Breast epithelium (tissue), 4 donors: ENCODE measurements at regions not wholly inside any gene's neighbourhood (a gene's known extent, or its start where the extent isn't known, plus 50 kb on each side); places are given as distances from the start of the nearest gene placed in this dataset.
"Not testable (repeated sequence)": the region's sequence is repeated elsewhere in the genome, so short reads cannot be mapped to it uniquely, and the experiment has no call there.

Source experiments
- DNase-seq, 2 donors: peaks; one replicate each; pipeline ENCODE4 v3.0.0-alpha.2; 2019; ENCODE audit warnings: low spot score in 2 of 2
- H3K27ac ChIP-seq, 2 donors: fragments of 200-600 bp; sonication (generic) in 1 of 2; one replicate each; pipeline ENCODE4 v1.5.1; 2016 to 2019; ENCODE audit warnings: mild to moderate bottlenecking in 1 of 2
- H3K27me3 ChIP-seq, 2 donors: fragments of 200-600 bp; sonication (generic) in 1 of 2; one replicate each; pipeline versions ENCODE4 v1.5.1 to v1.6.0; 2017 to 2019; ENCODE audit warnings: control low read depth in 1 of 2, mild to moderate bottlenecking in 1 of 2
- H3K36me3 ChIP-seq: fragments of 200-600 bp; one replicate; pipeline ENCODE4 v1.5.1; 2019
- H3K4me1 ChIP-seq, 2 donors: fragments of 200-600 bp; sonication (generic); one replicate each; pipeline ENCODE4 v1.5.1; 2016 to 2019; ENCODE audit warnings: control low read depth in 1 of 2
- H3K4me3 ChIP-seq, 3 donors: fragments of 200-600 bp; sonication (generic); 1 replicate in 2 of 3; 2 replicates in 1 of 3; pipeline ENCODE4 v1.5.1; 2016 to 2019; ENCODE audit warnings: mild to moderate bottlenecking in 3 of 3, moderate library complexity in 2 of 3
- H3K9me3 ChIP-seq, 2 donors: fragments of 200-600 bp; sonication (generic) in 1 of 2; one replicate each; pipeline ENCODE4 v1.5.1; 2016 to 2019; ENCODE audit warnings: control low read depth in 1 of 2
- POLR2A ChIP-seq: fragments of 450-650 bp; IDR thresholded peaks from one replicate; pipeline ENCODE4 v1.6.1; 2016; ENCODE audit warnings: antibody characterized with exemption, mild to moderate bottlenecking, moderate library complexity
- POLR2AphosphoS5 ChIP-seq, 3 donors: sonication (generic); formaldehyde crosslinking; IDR thresholded peaks; one replicate each; pipeline ENCODE4 v1.6.1; 2017; ENCODE audit warnings: antibody characterized with exemption in 3 of 3
- intact Hi-C: fragments of 100-400 bp; cut with DNase I; formaldehyde crosslinking; loops from one replicate; pipeline ENCODE4 v1.15.1; 2023; ENCODE audit warnings: low total_unique reads
- TF ChIP-seq, protein P1 (sequence below), 3 donors: fragments of 450-650 bp; IDR thresholded peaks; one replicate each; pipeline ENCODE4 v1.5.1; 2016 to 2017; ENCODE audit warnings: antibody characterized with exemption in 3 of 3, mild to moderate bottlenecking in 3 of 3, moderate library complexity in 3 of 3

DNA sequence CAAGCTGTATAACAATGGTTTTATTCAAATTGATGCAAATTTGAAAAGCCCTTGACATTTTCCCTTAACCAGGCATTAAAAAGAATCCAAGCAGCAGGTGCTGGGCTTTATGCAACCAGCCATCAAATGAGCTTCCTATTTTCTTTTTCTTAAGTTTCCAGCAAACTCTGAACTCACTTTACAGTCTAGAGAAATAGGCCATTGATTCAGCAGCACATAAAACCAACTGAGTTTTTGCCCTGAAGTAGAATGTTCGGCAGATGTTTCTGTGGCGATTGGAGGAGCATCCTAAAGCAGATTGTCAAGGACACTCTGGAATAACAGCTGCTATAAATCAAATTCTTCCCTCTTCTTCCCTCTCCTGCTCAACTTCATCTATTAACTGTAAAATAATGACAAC is 582.8 kb upstream of the CPEB2 start:
- Histone ChIP-seq H3K36me3 (no peaks in the 10 kb centered on the region), H3K9me3 (peaks cover 0 to 3% of the 10 kb centered on the region in 2 donors), H3K4me1 (no peaks in the 10 kb centered on the region), H3K4me3 (no peak overlapping the region), H3K27ac (no peak overlapping the region), H3K27me3 (no peaks in the 10 kb centered on the region)
- DNase-seq = no peak
- TF ChIP-seq POLR2A (no peak), POLR2AphosphoS5 (IDR thresholded peaks at IDR 0.05) (no peak)
- TF ChIP-seq, protein P1, sequence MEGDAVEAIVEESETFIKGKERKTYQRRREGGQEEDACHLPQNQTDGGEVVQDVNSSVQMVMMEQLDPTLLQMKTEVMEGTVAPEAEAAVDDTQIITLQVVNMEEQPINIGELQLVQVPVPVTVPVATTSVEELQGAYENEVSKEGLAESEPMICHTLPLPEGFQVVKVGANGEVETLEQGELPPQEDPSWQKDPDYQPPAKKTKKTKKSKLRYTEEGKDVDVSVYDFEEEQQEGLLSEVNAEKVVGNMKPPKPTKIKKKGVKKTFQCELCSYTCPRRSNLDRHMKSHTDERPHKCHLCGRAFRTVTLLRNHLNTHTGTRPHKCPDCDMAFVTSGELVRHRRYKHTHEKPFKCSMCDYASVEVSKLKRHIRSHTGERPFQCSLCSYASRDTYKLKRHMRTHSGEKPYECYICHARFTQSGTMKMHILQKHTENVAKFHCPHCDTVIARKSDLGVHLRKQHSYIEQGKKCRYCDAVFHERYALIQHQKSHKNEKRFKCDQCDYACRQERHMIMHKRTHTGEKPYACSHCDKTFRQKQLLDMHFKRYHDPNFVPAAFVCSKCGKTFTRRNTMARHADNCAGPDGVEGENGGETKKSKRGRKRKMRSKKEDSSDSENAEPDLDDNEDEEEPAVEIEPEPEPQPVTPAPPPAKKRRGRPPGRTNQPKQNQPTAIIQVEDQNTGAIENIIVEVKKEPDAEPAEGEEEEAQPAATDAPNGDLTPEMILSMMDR (IDR thresholded peaks at IDR 0.05) = no peak
- intact Hi-C loops = no loop called here

DNA sequence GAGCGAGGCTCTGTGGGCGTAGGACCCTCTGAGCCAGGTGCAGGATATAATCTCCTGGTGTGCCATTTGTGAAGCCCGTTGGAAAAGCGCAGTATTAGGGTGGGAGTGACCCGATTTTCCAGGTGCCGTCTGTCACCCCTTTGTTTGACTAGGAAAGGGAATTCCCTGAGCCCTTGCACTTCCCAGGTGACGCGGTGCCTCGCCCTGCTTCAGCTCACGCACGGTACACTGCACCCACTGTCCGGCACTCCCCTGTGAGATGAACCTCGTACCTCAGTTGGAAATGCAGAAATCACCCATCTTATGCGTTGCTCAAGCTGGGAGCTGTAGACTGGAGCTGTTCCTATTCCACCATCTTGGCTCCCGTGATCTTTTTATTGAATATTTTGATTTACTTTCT is 576.0 kb upstream of the CPEB2 start:
- H3K27ac ChIP-seq, intact Hi-C loops, H3K4me3 ChIP-seq, H3K36me3 ChIP-seq, DNase-seq, H3K4me1 ChIP-seq, H3K27me3 ChIP-seq, H3K9me3 ChIP-seq: not testable (repeated sequence)

DNA sequence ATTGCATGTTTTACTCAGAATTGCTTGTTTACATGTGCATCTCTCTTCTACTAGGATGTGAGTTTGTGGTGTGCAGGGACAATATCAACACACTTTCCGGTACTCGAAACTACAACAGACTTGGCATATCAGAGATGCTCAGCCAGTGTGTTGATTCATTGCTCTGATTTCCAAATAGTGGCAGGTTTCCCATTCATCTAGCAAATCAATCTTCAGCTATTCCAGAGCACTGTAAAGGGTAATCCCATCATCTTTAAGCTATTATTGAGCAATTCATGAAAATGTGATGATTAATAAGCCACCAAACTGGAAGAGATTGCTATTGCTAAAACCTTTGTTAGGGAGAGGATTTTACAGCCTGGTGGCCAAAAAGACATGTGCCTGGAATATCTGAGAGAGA is 574.2 kb upstream of the CPEB2 start:
- Histone ChIP-seq H3K27ac (no peak overlapping the region), H3K4me1 (no peaks in the 10 kb centered on the region), H3K4me3 (no peak overlapping the region), H3K27me3 (no peaks in the 10 kb centered on the region), H3K9me3 (peaks cover 0 to 6% of the 10 kb centered on the region in 2 donors), H3K36me3 (no peaks in the 10 kb centered on the region)
- no peak for DNase-seq
- intact Hi-C loops = no loop called here
- TF ChIP-seq POLR2A = no peak
- TF ChIP-seq POLR2AphosphoS5 (IDR thresholded peaks at IDR 0.05) = no peak
- TF ChIP-seq, protein P1 (IDR thresholded peaks at IDR 0.05) = no peak

DNA sequence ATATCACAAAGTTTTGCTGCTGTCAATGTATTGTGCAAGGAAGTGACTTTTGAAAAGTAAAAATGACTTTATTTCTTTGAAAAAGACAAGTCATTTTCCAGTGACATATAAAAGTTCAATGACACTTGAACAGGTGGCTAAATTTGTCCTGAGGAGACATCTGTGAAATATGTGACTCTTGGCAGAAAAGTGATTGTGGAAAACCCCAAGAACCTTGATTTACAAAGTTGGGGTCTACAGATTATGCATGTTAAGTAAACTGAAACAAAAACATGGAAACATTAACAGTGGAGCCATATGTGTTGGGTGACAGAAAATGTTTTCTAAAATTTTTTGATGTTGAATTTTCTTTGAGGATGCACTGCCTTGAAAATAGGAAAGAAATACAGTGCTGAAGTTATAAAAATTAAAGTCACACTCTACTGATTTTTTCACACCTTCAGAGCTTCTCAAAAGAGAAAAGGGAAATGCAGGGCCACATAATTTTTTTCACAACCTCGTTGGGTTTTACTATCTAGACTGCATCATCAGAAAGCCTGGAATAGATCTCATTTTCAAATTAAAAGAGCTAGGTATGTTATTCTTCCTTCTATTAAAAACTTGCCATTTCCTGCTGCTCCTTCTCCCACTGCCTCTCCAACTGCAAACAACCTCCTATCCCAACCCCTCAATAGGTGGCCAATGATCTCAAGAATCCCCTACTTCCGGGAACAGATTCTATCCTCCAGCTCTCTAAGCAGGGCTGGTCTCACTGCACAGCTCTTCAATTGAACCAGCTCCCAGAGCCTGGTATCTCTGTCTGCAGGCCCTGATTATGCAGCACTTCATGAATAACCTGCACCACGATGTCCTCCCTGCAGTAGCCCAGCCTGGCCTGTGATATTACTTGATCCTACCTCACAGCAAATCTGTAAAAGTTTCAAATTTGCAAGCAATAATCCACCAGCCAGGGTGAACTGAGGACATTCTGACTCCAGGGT is 570.8 kb upstream of the CPEB2 start:
- Histone ChIP-seq H3K36me3 (no peaks in the 10 kb centered on the region), H3K27me3 (no peaks in the 10 kb centered on the region), H3K4me1 (no peaks in the 10 kb centered on the region), H3K27ac (no peak overlapping the region), H3K9me3 (no peaks in the 10 kb centered on the region), H3K4me3 (no peak overlapping the region)
- TF ChIP-seq, protein P1 (IDR thresholded peaks at IDR 0.05) = no peak
- TF ChIP-seq POLR2A (no peak), POLR2AphosphoS5 (IDR thresholded peaks at IDR 0.05) (no peak)
- DNase-seq = no peak
- intact Hi-C loops = no loop called here

DNA sequence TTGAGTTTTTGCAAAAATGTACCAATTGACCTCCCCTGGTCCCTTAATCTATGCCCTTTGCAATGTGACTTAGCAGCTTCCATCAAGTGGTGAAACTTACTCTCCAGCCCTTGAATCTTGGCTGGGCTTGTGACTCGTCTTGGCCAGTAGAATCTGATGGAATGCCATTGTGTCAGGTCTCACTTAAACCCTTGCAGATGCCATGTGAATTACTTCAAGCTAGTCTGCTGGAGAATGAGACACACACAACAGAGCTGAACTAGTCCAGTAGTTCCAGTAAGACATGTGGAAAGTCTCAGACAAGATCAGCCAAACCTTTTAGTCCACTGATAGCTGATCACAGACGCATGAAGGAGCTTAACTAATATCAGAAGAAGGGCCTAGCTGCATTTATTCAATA is 567.8 kb upstream of the CPEB2 start:
- intact Hi-C loops = no loop called here
- DNase-seq = no peak
- Histone ChIP-seq H3K9me3 (no peaks in the 10 kb centered on the region), H3K4me1 (no peaks in the 10 kb centered on the region), H3K36me3 (no peaks in the 10 kb centered on the region), H3K4me3 (no peak overlapping the region), H3K27me3 (no peaks in the 10 kb centered on the region), H3K27ac (no peak overlapping the region)
- TF ChIP-seq POLR2A (no peak), POLR2AphosphoS5 (IDR thresholded peaks at IDR 0.05) (no peak)
- TF ChIP-seq, protein P1 (IDR thresholded peaks at IDR 0.05) = no peak
